GM12873 (cell line): ENCODE measurements at regions not wholly inside any gene's neighbourhood (a gene's known extent, or its start where the extent isn't known, plus 50 kb on each side); places are given as distances from the start of the nearest gene placed in this dataset.

Experiments used
- CTCF ChIP-seq: IDR thresholded peaks from 2 replicates; pipeline ENCODE4 v1.5.1; 2012; ENCODE audit warnings: low read depth, mild to moderate bottlenecking, moderate library complexity, low read length, control low read depth; ENCODE audit not compliant: insufficient read depth; ENCODE audit errors: missing control alignments

- TF ChIP-seq CTCF, result no peak
These were observed 409.4 kb upstream of the B3GAT1 start for GRCh38 chr11:134821422-134821821.

- TF ChIP-seq CTCF, result no peak
These were observed 407.0 kb upstream of the B3GAT1 start for GRCh38 chr11:134819041-134819440.

GRCh38 chr11:134818516-134818915 is 406.5 kb upstream of the B3GAT1 start:
- no peak for TF ChIP-seq CTCF

- TF ChIP-seq CTCF, result no peak
These were observed 403.4 kb upstream of the B3GAT1 start for GRCh38 chr11:134815404-134815803.

GRCh38 chr11:134807997-134808396 is 396.0 kb upstream of the B3GAT1 start:
- no peak for TF ChIP-seq CTCF

GRCh38 chr11:134802598-134802997 is 390.6 kb upstream of the B3GAT1 start:
- TF ChIP-seq CTCF, result no peak

GRCh38 chr11:134802116-134802515 is 390.1 kb upstream of the B3GAT1 start:
- TF ChIP-seq CTCF, result no peak

GRCh38 chr11:134801570-134801969 is 389.5 kb upstream of the B3GAT1 start:
- no peak for TF ChIP-seq CTCF
